Prostate gland (tissue), 2 donors: ENCODE measurements at regions not wholly inside any gene's neighbourhood (a gene's known extent, or its start where the extent isn't known, plus 50 kb on each side); places are given as distances from the start of the nearest gene placed in this dataset.

ENCODE experiments used
- DNase-seq: peaks from one replicate; pipeline ENCODE4 v3.0.0-alpha.2; 2019; ENCODE audit warnings: low spot score
- H3K27ac ChIP-seq, 2 donors: fragments of 200-600 bp; sonication (generic); 2 replicates each; pipeline ENCODE4 v1.5.1; 2017 to 2019
- H3K27me3 ChIP-seq: fragments of 200-600 bp; sonication (generic); replicated peaks from 2 replicates; pipeline ENCODE4 v1.5.1; 2019; ENCODE audit not compliant: insufficient read depth
- H3K36me3 ChIP-seq, 2 donors: fragments of 200-600 bp; sonication (generic); 1 replicate in 1 of 2; 2 replicates in 1 of 2; pipeline versions ENCODE4 v1.5.1 to v1.8.1; 2017 to 2019
- H3K4me1 ChIP-seq: fragments of 200-600 bp; sonication (generic); replicated peaks from 2 replicates; pipeline ENCODE4 v1.5.1; 2019
- H3K4me3 ChIP-seq, 2 donors: fragments of 200-600 bp; sonication (generic); 2 replicates each; pipeline ENCODE4 v1.5.1; 2017 to 2019
- H3K9me3 ChIP-seq: fragments of 200-600 bp; sonication (generic); 2 replicates; pipeline ENCODE4 v1.5.1; 2017
- POLR2A ChIP-seq: fragments of 450-650 bp; IDR thresholded peaks from one replicate; pipeline ENCODE4 v1.6.1; 2016; ENCODE audit warnings: antibody characterized with exemption, mild to moderate bottlenecking
- POLR2AphosphoS5 ChIP-seq: sonication (generic); formaldehyde crosslinking; IDR thresholded peaks from one replicate; pipeline ENCODE4 v1.6.1; 2017; ENCODE audit warnings: antibody characterized with exemption
- WGBS: methylation state at CpG from one replicate; pipeline ENCODE4 v1.1.5; 2018; 5-methylcytosine and 5-hydroxymethylcytosine counted together
- intact Hi-C: fragments of 100-400 bp; cut with DNase I; formaldehyde crosslinking; loops from one replicate; pipeline ENCODE4 v1.14.2; 2022
- TF ChIP-seq, protein P1 (sequence below), 4 experiments: fragments of 200-600 bp in 2 of 4; fragments of 450-650 bp in 2 of 4; sonication (generic) in 2 of 4; IDR thresholded peaks; 1 replicate in 3 of 4; 2 replicates in 1 of 4; pipeline ENCODE4 v1.5.1; 2016 to 2019; ENCODE audit warnings: antibody characterized with exemption in 4 of 4, mild to moderate bottlenecking in 2 of 4, moderate library complexity in 2 of 4

DNA sequence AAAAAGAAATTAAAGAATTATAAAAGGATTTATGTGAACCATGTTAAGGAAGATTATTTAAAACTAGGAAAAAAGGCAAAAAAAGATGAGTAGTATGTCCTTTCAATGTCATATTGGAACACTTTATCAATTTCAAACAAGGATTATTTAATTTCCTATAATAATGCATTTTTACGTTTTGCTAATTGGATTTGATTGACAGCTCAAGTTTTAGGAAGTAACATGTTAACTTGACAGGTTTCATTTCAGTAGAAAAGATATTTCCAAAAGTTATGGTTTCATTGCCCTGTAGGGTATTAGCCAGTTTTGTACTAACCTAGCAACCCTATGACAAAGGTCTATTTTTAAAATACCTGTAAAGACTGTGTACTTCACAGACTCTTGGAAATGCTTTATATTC is 379.6 kb upstream of the ZFP42 start:
- WGBS = 61% methylated on average over 1 of the region's 1 CpG
- DNase-seq = no peak
- intact Hi-C loops = no loop called here
- Histone ChIP-seq H3K27ac (no peak overlapping the region), H3K36me3 (no peaks in the 10 kb centered on the region), H3K4me3 (no peak overlapping the region), H3K9me3 (no peaks in the 10 kb centered on the region), H3K27me3 (no peaks in the 10 kb centered on the region), H3K4me1 (no peaks in the 10 kb centered on the region)
- TF ChIP-seq, protein P1, sequence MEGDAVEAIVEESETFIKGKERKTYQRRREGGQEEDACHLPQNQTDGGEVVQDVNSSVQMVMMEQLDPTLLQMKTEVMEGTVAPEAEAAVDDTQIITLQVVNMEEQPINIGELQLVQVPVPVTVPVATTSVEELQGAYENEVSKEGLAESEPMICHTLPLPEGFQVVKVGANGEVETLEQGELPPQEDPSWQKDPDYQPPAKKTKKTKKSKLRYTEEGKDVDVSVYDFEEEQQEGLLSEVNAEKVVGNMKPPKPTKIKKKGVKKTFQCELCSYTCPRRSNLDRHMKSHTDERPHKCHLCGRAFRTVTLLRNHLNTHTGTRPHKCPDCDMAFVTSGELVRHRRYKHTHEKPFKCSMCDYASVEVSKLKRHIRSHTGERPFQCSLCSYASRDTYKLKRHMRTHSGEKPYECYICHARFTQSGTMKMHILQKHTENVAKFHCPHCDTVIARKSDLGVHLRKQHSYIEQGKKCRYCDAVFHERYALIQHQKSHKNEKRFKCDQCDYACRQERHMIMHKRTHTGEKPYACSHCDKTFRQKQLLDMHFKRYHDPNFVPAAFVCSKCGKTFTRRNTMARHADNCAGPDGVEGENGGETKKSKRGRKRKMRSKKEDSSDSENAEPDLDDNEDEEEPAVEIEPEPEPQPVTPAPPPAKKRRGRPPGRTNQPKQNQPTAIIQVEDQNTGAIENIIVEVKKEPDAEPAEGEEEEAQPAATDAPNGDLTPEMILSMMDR (IDR thresholded peaks at IDR 0.05) = no peak
- TF ChIP-seq POLR2A (no peak), POLR2AphosphoS5 (no peak)

- TF ChIP-seq POLR2A = no peak
- TF ChIP-seq, protein P1 (IDR thresholded peaks at IDR 0.05) = no peak
- TF ChIP-seq POLR2AphosphoS5 = no peak
- WGBS = 85% methylated on average over 1 of the region's 1 CpG
- intact Hi-C loops = no loop called here
- Histone ChIP-seq H3K36me3 (no peaks in the 10 kb centered on the region), H3K4me3 (no peak overlapping the region), H3K9me3 (no peaks in the 10 kb centered on the region), H3K4me1 (no peaks in the 10 kb centered on the region), H3K27me3 (no peaks in the 10 kb centered on the region), H3K27ac (no peak overlapping the region)
- DNase-seq = no peak
Observed at GRCh38 chr4:187617113-187617512, 378.5 kb upstream of the ZFP42 start.

- intact Hi-C loops = no loop called here
- no peaks in the 10 kb centered on the region for H3K36me3 ChIP-seq
- H3K27me3 ChIP-seq = no peaks in the 10 kb centered on the region
- 59% methylated on average over 2 of the region's 2 CpGs for WGBS
- no peak overlapping the region for H3K27ac ChIP-seq
- H3K4me1 ChIP-seq = no peaks in the 10 kb centered on the region
- no peak for TF ChIP-seq POLR2A
- no peak for TF ChIP-seq POLR2AphosphoS5
- TF ChIP-seq, protein P1 (IDR thresholded peaks at IDR 0.05) = no peak
- no peaks in the 10 kb centered on the region for H3K9me3 ChIP-seq
- H3K4me3 ChIP-seq = no peak overlapping the region
- no peak for DNase-seq
Observed at GRCh38 chr4:187618701-187619281, 376.8 kb upstream of the ZFP42 start.

- Histone ChIP-seq H3K36me3 (no peaks in the 10 kb centered on the region), H3K4me3 (no peak overlapping the region), H3K27me3 (no peaks in the 10 kb centered on the region), H3K9me3 (no peaks in the 10 kb centered on the region), H3K4me1 (no peaks in the 10 kb centered on the region), H3K27ac (no peak overlapping the region)
- intact Hi-C loops = no loop called here
- TF ChIP-seq POLR2A = no peak
- TF ChIP-seq POLR2AphosphoS5 = no peak
- no peak for DNase-seq
- 74% methylated on average over 4 of the region's 4 CpGs for WGBS
Observed at GRCh38 chr4:187619319-187619718, 376.3 kb upstream of the ZFP42 start.

- no peak for DNase-seq
- no peaks in the 10 kb centered on the region for H3K9me3 ChIP-seq
- intact Hi-C loops = no loop called here
Observed at GRCh38 chr4:187632260-187632995, 363.1 kb upstream of the ZFP42 start.

More at GRCh38 chr4:187632260-187632995, 363.1 kb upstream of the ZFP42 start:
- Histone ChIP-seq H3K4me3 (no peak overlapping the region), H3K27me3 (no peaks in the 10 kb centered on the region), H3K27ac (no peak overlapping the region), H3K4me1 (no peaks in the 10 kb centered on the region), H3K36me3 (no peaks in the 10 kb centered on the region)
- 72% methylated on average over 8 of the region's 8 CpGs for WGBS
- TF ChIP-seq, protein P1 (IDR thresholded peaks at IDR 0.05) = no peak
- no peak for TF ChIP-seq POLR2AphosphoS5
- no peak for TF ChIP-seq POLR2A
